ENCODE measurements at regions not wholly inside any gene's neighbourhood (a gene's known extent, or its start where the extent isn't known, plus 50 kb on each side); places are given as distances from the start of the nearest gene placed in this dataset.

GRCh38 chr7:52413051-52413450 lies 622.4 kb upstream of the POM121L12 start:
- no peak for TF ChIP-seq CTCF (IDR thresholded peaks at IDR 0.05; ENCODE audit: insufficient read depth, low read depth, low read length)
- TF ChIP-seq EZH2 (IDR thresholded peaks at IDR 0.05; ENCODE audit: insufficient read depth, low read length) = no peak

Measured in astrocyte (in vitro differentiated cells and primary cell).